Body of pancreas (tissue), 4 donors: ENCODE measurements at regions not wholly inside any gene's neighbourhood (a gene's known extent, or its start where the extent isn't known, plus 50 kb on each side); places are given as distances from the start of the nearest gene placed in this dataset.
"Not testable (repeated sequence)": the region's sequence is repeated elsewhere in the genome, so short reads cannot be mapped to it uniquely, and the experiment has no call there.

Experiments
- CTCF ChIP-seq, 7 experiments: fragments of 450-650 bp in 4 of 7; fragments of 200-600 bp in 3 of 7; sonication (generic) in 3 of 7; IDR thresholded peaks; one replicate each; pipeline ENCODE4 v1.5.1; 2016 to 2019; ENCODE audit warnings: antibody characterized with exemption in 7 of 7
- POLR2A ChIP-seq, 3 donors: fragments of 450-650 bp; IDR thresholded peaks; one replicate each; pipeline ENCODE4 v1.6.1; 2016; ENCODE audit warnings: antibody characterized with exemption in 3 of 3, mild to moderate bottlenecking in 2 of 3

GRCh38 chr22:44562651-44563050, 64.6 kb upstream of the RTL6 start:
- not testable (repeated sequence) for TF ChIP-seq CTCF, POLR2A (IDR thresholded peaks at IDR 0.05)
